ENCODE measurements at regions not wholly inside any gene's neighbourhood (a gene's known extent, or its start where the extent isn't known, plus 50 kb on each side); places are given as distances from the start of the nearest gene placed in this dataset.

DNA sequence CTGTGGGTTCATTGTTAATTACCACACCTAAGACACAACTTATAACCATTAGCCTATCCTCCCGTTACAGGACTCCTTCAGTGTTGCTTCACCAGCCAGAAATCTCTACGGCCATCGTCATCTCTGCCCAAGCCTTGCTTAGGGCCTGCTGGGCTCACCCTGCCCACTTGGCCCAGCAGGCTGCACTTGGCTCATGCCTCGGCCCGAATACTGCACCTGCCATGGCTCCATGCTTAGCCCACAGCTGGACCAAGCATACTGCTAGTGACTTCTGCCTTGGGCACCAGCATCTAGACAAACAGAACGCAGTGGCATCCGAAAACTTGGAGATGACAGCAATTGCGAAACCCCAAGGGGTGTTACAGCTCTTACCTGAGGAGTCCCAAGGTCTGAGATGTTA is 2336.0 kb upstream of the ACO1 start:
- TF ChIP-seq, protein P1, sequence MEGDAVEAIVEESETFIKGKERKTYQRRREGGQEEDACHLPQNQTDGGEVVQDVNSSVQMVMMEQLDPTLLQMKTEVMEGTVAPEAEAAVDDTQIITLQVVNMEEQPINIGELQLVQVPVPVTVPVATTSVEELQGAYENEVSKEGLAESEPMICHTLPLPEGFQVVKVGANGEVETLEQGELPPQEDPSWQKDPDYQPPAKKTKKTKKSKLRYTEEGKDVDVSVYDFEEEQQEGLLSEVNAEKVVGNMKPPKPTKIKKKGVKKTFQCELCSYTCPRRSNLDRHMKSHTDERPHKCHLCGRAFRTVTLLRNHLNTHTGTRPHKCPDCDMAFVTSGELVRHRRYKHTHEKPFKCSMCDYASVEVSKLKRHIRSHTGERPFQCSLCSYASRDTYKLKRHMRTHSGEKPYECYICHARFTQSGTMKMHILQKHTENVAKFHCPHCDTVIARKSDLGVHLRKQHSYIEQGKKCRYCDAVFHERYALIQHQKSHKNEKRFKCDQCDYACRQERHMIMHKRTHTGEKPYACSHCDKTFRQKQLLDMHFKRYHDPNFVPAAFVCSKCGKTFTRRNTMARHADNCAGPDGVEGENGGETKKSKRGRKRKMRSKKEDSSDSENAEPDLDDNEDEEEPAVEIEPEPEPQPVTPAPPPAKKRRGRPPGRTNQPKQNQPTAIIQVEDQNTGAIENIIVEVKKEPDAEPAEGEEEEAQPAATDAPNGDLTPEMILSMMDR (IDR thresholded peaks at IDR 0.05; ENCODE audit: low read length) = no peak
- TF ChIP-seq EZH2 (optimal IDR thresholded peaks at IDR 0.05; ENCODE audit: low read depth, low read length) = no peak
